CD14-positive monocyte (primary cell): ENCODE measurements at regions not wholly inside any gene's neighbourhood (a gene's known extent, or its start where the extent isn't known, plus 50 kb on each side); places are given as distances from the start of the nearest gene placed in this dataset.

Experiments used
- DNase-seq, 3 donors: peaks; one replicate each; pipeline ENCODE4 v3.0.0-alpha.2; 2011 to 2022
- H2AFZ ChIP-seq: 2 replicates; pipeline ENCODE4 v1.6.0; 2012; ENCODE audit warnings: mild to moderate bottlenecking, low read depth, low read length, inconsistent platforms; ENCODE audit not compliant: insufficient read depth, poor library complexity, severe bottlenecking
- H3K27ac ChIP-seq, 2 donors: 1 replicate in 1 of 2; 2 replicates in 1 of 2; pipeline ENCODE4 v1.5.1; 2012 to 2013; ENCODE audit warnings: low read length in 2 of 2, control low read depth in 1 of 2, inconsistent platforms in 1 of 2, low read depth in 1 of 2, mild to moderate bottlenecking in 1 of 2
- H3K27me3 ChIP-seq, 2 donors: one replicate each; pipeline versions ENCODE4 v1.6.0 to v1.6.1; 2011 to 2013; ENCODE audit warnings: low read length in 2 of 2; ENCODE audit not compliant: control insufficient read depth in 2 of 2, insufficient read depth in 2 of 2
- H3K36me3 ChIP-seq, 2 donors: replicated peaks in 1 of 2; 1 replicate in 1 of 2; 2 replicates in 1 of 2; pipeline versions ENCODE4 v1.5.1 to v1.6.1; 2012 to 2013; ENCODE audit warnings: low read length in 2 of 2, control low read depth in 1 of 2, inconsistent platforms in 1 of 2, mild to moderate bottlenecking in 1 of 2; ENCODE audit not compliant: insufficient read depth in 2 of 2, control insufficient read depth in 1 of 2
- H3K4me1 ChIP-seq, 2 donors: 1 replicate in 1 of 2; 2 replicates in 1 of 2; pipeline versions ENCODE4 v1.5.1 to v1.6.1; 2012 to 2013; ENCODE audit warnings: low read length in 2 of 2, control low read depth in 1 of 2, inconsistent platforms in 1 of 2, mild to moderate bottlenecking in 1 of 2, moderate library complexity in 1 of 2; ENCODE audit not compliant: insufficient read depth in 2 of 2, control insufficient read depth in 1 of 2
- H3K4me2 ChIP-seq: replicated peaks from 2 replicates; pipeline ENCODE3; 2012; ENCODE audit warnings: low read length, moderate library complexity, mild to moderate bottlenecking; ENCODE audit not compliant: poor library complexity, severe bottlenecking; ENCODE audit errors: extremely low read depth
- H3K4me3 ChIP-seq, 3 experiments: fragments of 200-600 bp in 1 of 3; sonication (generic) in 1 of 3; replicated peaks in 1 of 3; 1 replicate in 2 of 3; 2 replicates in 1 of 3; pipeline ENCODE4 v1.5.1; 2011 to 2013; ENCODE audit warnings: low read length in 3 of 3, mild to moderate bottlenecking in 3 of 3, control low read depth in 2 of 3, low read depth in 2 of 3, inconsistent platforms in 1 of 3, moderate library complexity in 1 of 3
- H3K79me2 ChIP-seq: 2 replicates; pipeline ENCODE4 v1.6.0; 2012; ENCODE audit warnings: mild to moderate bottlenecking, control low read depth, inconsistent platforms, low read length, moderate library complexity; ENCODE audit not compliant: insufficient read depth
- H3K9ac ChIP-seq: 2 replicates; pipeline ENCODE4 v1.6.0; 2017; ENCODE audit warnings: low read length, mild to moderate bottlenecking; ENCODE audit not compliant: insufficient read depth, poor library complexity, severe bottlenecking
- H3K9me3 ChIP-seq, 2 donors: replicated peaks in 1 of 2; 1 replicate in 1 of 2; 2 replicates in 1 of 2; pipeline versions ENCODE4 v1.5.1 to v1.6.1; 2012 to 2013; ENCODE audit warnings: low read length in 2 of 2, control low read depth in 1 of 2; ENCODE audit not compliant: control insufficient read depth in 1 of 2, insufficient read depth in 1 of 2
- H4K20me1 ChIP-seq: 2 replicates; pipeline ENCODE4 v1.6.0; 2012; ENCODE audit warnings: mild to moderate bottlenecking, low read length, control low read depth, moderate library complexity; ENCODE audit not compliant: insufficient read depth
- H3K27ac Mint-ChIP-seq, 7 donors: one replicate each; pipeline ENCODE4 v1.8.0; 2020; ENCODE audit warnings: mild to moderate bottlenecking in 7 of 7, mixed read lengths in 7 of 7, moderate library complexity in 6 of 7, inconsistent platforms in 2 of 7
- H3K27me3 Mint-ChIP-seq, 3 donors: one replicate each; pipeline ENCODE4 v1.8.0; 2021 to 2022; ENCODE audit warnings: low read depth in 3 of 3, mild to moderate bottlenecking in 3 of 3, mixed read lengths in 3 of 3, moderate library complexity in 3 of 3, inconsistent platforms in 1 of 3
- H3K36me3 Mint-ChIP-seq, 2 donors: one replicate each; pipeline ENCODE4 v1.8.0; 2020; ENCODE audit warnings: mixed read lengths in 2 of 2, inconsistent platforms in 1 of 2, mild to moderate bottlenecking in 1 of 2
- H3K4me1 Mint-ChIP-seq: one replicate; pipeline ENCODE4 v1.8.0; 2020; ENCODE audit warnings: mild to moderate bottlenecking, mixed read lengths
- H3K4me3 Mint-ChIP-seq, 2 donors: one replicate each; pipeline ENCODE4 v1.8.0; 2020; ENCODE audit warnings: mild to moderate bottlenecking in 2 of 2, mixed read lengths in 2 of 2, moderate library complexity in 1 of 2
- H3K9me3 Mint-ChIP-seq, 7 donors: one replicate each; pipeline ENCODE4 v1.8.0; 2020 to 2022; ENCODE audit warnings: mixed read lengths in 7 of 7, mild to moderate bottlenecking in 6 of 7, moderate library complexity in 6 of 7, inconsistent platforms in 2 of 7
- CTCF ChIP-seq: fragments of 200-600 bp; IDR thresholded peaks from one replicate; pipeline ENCODE4 v1.8.0; 2022; ENCODE audit warnings: antibody characterized with exemption, mild to moderate bottlenecking
- WGBS: methylation state at CpG from one replicate; pipeline ENCODE4 v1.1.5; 2013; ENCODE audit warnings: missing lambda C conversion rate; ENCODE audit not compliant: insufficient coverage; 5-methylcytosine and 5-hydroxymethylcytosine counted together
- intact Hi-C, 2 donors: fragments of 100-400 bp; cut with micrococcal nuclease; formaldehyde crosslinking; loops; one replicate each; pipeline versions ENCODE4 v1.15.0 to v1.15.1; 2023

GRCh38 chr19:28301463-28301862, 911.5 kb downstream of the UQCRFS1 start:
- Mint-ChIP-seq H3K27ac (no peak overlapping the region), H3K36me3 (no peaks in the 10 kb centered on the region), H3K4me1 (no peaks in the 10 kb centered on the region), H3K4me3 (no peak overlapping the region), H3K27me3 (peaks cover 0 to 2% (median 0%) of the 10 kb centered on the region in 3 donors), H3K9me3 (peaks cover 0 to 11% (median 0%) of the 10 kb centered on the region in 7 donors)
- H3K27ac ChIP-seq = no peak overlapping the region
- intact Hi-C loops = no loop called here
- H2AFZ ChIP-seq = no peak overlapping the region
- no peaks in the 10 kb centered on the region for H4K20me1 ChIP-seq
- peaks cover 0 to 3% of the 10 kb centered on the region in 2 donors for H3K9me3 ChIP-seq
- no peak overlapping the region for H3K9ac ChIP-seq
- H3K36me3 ChIP-seq = no peaks in the 10 kb centered on the region
- H3K4me1 ChIP-seq = no peaks in the 10 kb centered on the region
- no peak overlapping the region for H3K4me2 ChIP-seq
- no peak for DNase-seq
- no peaks in the 10 kb centered on the region for H3K27me3 ChIP-seq
- no peak for TF ChIP-seq CTCF
- H3K79me2 ChIP-seq = no peaks in the 10 kb centered on the region
- H3K4me3 ChIP-seq = no peak overlapping the region

- no peak overlapping the region for H3K9ac ChIP-seq
- H3K4me2 ChIP-seq = no peak overlapping the region
- DNase-seq = no peak
- Mint-ChIP-seq H3K4me1 (no peaks in the 10 kb centered on the region), H3K27me3 (peaks cover 0 to 2% (median 0%) of the 10 kb centered on the region in 3 donors), H3K9me3 (peaks cover 0 to 13% (median 2%) of the 10 kb centered on the region in 7 donors), H3K27ac (no peak overlapping the region), H3K4me3 (no peak overlapping the region), H3K36me3 (no peaks in the 10 kb centered on the region)
- H3K9me3 ChIP-seq = peaks cover 0 to 3% of the 10 kb centered on the region in 2 donors
- no peak overlapping the region for H2AFZ ChIP-seq
- no peaks in the 10 kb centered on the region for H4K20me1 ChIP-seq
- no peak overlapping the region for H3K27ac ChIP-seq
- no peaks in the 10 kb centered on the region for H3K36me3 ChIP-seq
- H3K4me3 ChIP-seq = no peak overlapping the region
- H3K79me2 ChIP-seq = no peaks in the 10 kb centered on the region
- H3K27me3 ChIP-seq = no peaks in the 10 kb centered on the region
- intact Hi-C loops = no loop called here
- WGBS = 80% methylated on average over 6 of the region's 7 CpGs
- H3K4me1 ChIP-seq = no peaks in the 10 kb centered on the region
- no peak for TF ChIP-seq CTCF
Measured at GRCh38 chr19:28299649-28300048, 913.3 kb downstream of the UQCRFS1 start.
